Hepatocyte (in vitro differentiated cells): ENCODE measurements at regions not wholly inside any gene's neighbourhood (a gene's known extent, or its start where the extent isn't known, plus 50 kb on each side); places are given as distances from the start of the nearest gene placed in this dataset.

Experiments
- CTCF ChIP-seq: fragments of 200-600 bp; sonication (generic); IDR thresholded peaks from 2 replicates; pipeline ENCODE4 v1.5.1; 2016; ENCODE audit warnings: antibody characterized with exemption, mild to moderate bottlenecking; ENCODE audit not compliant: poor library complexity
- EZH2 ChIP-seq: fragments of 200-600 bp; sonication (generic); IDR thresholded peaks from 2 replicates; pipeline ENCODE4 v1.6.1; 2016; ENCODE audit warnings: antibody characterized with exemption, mild to moderate bottlenecking, borderline replicate concordance

- no peak for TF ChIP-seq CTCF
- no peak for TF ChIP-seq EZH2
Observed at GRCh38 chr7:91570560-91570959, 306.3 kb downstream of the FZD1 start.
